Putamen (tissue), 1 donor: ENCODE measurements at regions not wholly inside any gene's neighbourhood (a gene's known extent, or its start where the extent isn't known, plus 50 kb on each side); places are given as distances from the start of the nearest gene placed in this dataset.
A peak's percentile ranks its signal among the peaks of the same experiment; 100 is the strongest.
"Not testable (repeated sequence)": the region's sequence is repeated elsewhere in the genome, so short reads cannot be mapped to it uniquely, and the experiment has no call there.

Experiments used
- DNase-seq: peaks from one replicate; pipeline ENCODE4 v3.0.0-alpha.2; 2016; ENCODE audit warnings: low spot score

- no peak for DNase-seq
These were observed 894.8 kb downstream of the REEP3 start for GRCh38 chr10:64416011-64416410.

GRCh38 chr10:64419461-64419860 lies 898.3 kb downstream of the REEP3 start:
- DNase-seq, result no peak

GRCh38 chr10:64426745-64427144 lies 905.5 kb downstream of the REEP3 start:
- no peak for DNase-seq

- peak; percentile 59 for DNase-seq
These were observed 909.6 kb downstream of the REEP3 start for GRCh38 chr10:64430690-64431323.

GRCh38 chr10:64441872-64442271 lies 920.7 kb downstream of the REEP3 start:
- not testable (repeated sequence) for DNase-seq

GRCh38 chr10:64444163-64444562 lies 923.0 kb downstream of the REEP3 start:
- no peak for DNase-seq

- DNase-seq, result peak; percentile 46
These were observed 923.4 kb downstream of the REEP3 start for GRCh38 chr10:64444564-64444963.

GRCh38 chr10:64449603-64450002 lies 928.4 kb downstream of the REEP3 start:
- no peak for DNase-seq

GRCh38 chr10:64450312-64450711 lies 929.1 kb downstream of the REEP3 start:
- DNase-seq, result no peak

GRCh38 chr10:64454962-64455361 lies 933.8 kb downstream of the REEP3 start:
- DNase-seq, result no peak

GRCh38 chr10:64458306-64458705 lies 937.1 kb downstream of the REEP3 start:
- no peak for DNase-seq

- DNase-seq, result no peak
These were observed 942.2 kb downstream of the REEP3 start for GRCh38 chr10:64463406-64463805.

- no peak for DNase-seq
These were observed 944.5 kb downstream of the REEP3 start for GRCh38 chr10:64465653-64466052.

- DNase-seq, result no peak
These were observed 947.0 kb downstream of the REEP3 start for GRCh38 chr10:64468219-64468618.

- no peak for DNase-seq
These were observed 955.3 kb downstream of the REEP3 start for GRCh38 chr10:64476506-64476905.

- DNase-seq, result no peak
These were observed 956.6 kb downstream of the REEP3 start for GRCh38 chr10:64477791-64478190.

GRCh38 chr10:64484811-64485330 lies 963.7 kb downstream of the REEP3 start:
- DNase-seq, result no peak

GRCh38 chr10:64486149-64486548 lies 964.9 kb downstream of the REEP3 start:
- no peak for DNase-seq

GRCh38 chr10:64486901-64487300 lies 965.7 kb downstream of the REEP3 start:
- no peak for DNase-seq

GRCh38 chr10:64494901-64495300 lies 973.7 kb downstream of the REEP3 start:
- DNase-seq, result no peak

- DNase-seq, result no peak
These were observed 976.1 kb downstream of the REEP3 start for GRCh38 chr10:64497306-64497705.

GRCh38 chr10:64501807-64502206 lies 980.6 kb downstream of the REEP3 start:
- DNase-seq, result no peak

GRCh38 chr10:64502936-64503335 lies 981.7 kb downstream of the REEP3 start:
- DNase-seq, result no peak

- peak; percentile 43 for DNase-seq
These were observed 982.2 kb downstream of the REEP3 start for GRCh38 chr10:64503429-64503828.
